Midbrain (tissue), 1 donor: ENCODE measurements at regions not wholly inside any gene's neighbourhood (a gene's known extent, or its start where the extent isn't known, plus 50 kb on each side); places are given as distances from the start of the nearest gene placed in this dataset.
"Not testable (repeated sequence)": the region's sequence is repeated elsewhere in the genome, so short reads cannot be mapped to it uniquely, and the experiment has no call there.

Experiments used
- DNase-seq: peaks from one replicate; lab custom pipeline; 2025; lab: John Stamatoyannopoulos, UW

DNA sequence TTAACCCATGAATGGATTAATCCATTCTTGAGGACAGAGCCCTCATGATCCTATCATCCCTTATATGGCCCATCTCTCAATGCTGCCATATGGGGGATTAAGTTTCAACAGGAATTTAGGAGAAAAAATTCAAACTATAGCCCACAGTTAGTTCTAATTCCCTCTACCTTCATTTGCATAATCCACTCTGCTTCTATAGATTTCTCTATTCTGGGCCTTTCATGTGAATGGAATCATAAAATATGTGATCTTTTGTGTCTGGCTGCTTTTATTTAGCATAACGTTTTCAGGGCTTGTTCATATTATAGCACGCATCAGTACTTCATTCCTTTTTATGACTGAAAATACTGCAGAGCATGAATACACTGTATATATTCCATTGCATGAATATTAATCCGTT lies 55.4 kb downstream of the CTSL start:
- DNase-seq, result no peak

DNA sequence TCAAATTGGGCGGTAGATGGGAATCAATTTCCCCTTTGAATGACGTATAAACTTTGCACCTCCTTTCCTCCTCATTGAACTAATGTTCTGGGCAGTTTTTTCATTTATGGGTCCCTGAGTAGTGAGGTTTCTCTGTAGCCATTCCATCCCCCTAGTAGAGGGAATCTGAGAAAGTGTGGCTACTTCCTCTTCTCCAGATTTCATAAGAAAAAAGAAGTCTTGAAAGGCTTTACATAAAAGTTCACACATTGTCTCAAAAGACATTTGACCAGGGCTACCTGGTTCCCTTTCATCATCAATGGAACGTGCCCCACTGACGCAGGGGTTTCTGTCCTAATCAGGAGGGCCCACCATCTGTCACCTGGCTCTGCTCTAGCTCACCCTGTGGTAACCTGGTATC lies 57.3 kb downstream of the CTSL start:
- DNase-seq, result no peak

DNA sequence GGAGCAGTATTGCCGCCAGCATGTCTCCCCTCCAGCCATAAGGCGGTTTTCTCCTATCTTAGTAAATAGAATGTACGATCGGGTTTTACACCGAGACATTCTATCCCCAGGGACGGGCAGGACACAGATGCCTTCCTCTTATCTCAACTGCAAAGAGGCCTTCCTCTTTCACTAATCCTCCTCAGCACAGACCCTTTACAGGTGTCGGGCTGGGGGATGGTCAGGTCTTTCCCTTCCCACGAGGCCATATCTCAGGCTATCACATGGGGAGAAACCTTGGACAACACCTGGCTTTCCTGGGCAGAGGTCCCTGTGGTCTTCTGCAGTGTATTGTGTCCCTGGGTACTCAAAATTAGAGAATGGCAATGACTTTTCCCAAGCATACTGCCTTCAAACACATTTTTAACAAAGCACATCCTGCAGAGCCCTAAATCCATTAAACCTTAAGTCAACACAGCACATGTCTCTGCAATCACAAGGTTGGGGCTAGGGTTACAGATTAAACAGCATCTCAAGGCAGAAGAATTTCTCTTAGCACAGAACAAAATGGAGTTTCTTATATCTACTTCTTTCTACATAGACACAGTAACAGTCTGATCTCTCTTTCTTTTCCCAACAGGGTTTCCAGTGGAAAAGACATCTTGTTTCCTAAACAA lies 59.5 kb downstream of the CTSL start:
- DNase-seq, result not testable (repeated sequence)

GRCh38 chr9:87786423-87786822 lies 60.5 kb downstream of the CTSL start:
- DNase-seq, result no peak

DNA sequence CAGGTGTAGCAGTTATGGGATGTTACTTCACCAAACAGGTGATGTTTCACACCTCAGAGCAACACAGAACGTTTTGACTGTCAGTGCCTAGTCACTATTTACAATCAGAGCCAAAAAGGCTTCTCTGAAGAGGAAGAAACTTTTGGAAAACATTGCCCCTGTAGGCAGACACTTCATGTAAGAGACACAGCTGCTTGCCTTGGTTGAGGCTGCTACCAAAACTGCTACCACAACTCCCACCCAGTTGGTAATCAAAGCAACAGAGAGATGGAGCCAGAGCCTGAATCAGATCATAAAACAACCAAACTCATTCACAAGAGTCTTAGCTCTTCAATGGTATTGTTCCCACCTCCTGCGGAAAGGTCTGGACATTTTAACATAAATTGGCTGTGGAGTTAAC lies 61.0 kb downstream of the CTSL start:
- DNase-seq, result no peak

GRCh38 chr9:87787735-87788134 lies 61.8 kb downstream of the CTSL start:
- no peak for DNase-seq

DNA sequence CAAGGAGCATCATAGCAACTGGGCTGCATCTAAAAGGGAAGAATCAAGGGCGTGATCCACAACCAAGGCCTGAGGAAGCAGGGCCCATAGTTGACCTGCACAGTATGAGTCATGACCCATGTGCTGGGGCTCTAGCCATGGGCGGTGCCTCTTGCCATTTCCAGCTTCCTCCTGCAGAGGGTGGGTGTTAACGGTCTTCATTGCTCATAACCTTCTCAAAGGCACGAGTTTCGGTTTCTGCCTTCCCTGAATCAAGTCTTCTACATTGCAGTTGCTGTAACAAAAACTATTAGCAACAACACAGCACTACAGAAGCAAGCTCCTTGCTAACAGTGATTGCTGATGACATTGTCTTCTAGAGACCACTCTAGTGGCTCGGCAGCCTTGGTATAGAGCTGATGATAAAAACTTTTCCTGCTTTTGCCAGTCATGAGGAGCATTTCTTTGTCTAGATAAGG lies 66.9 kb downstream of the CTSL start:
- DNase-seq, result peak; percentile 10

- no peak for DNase-seq
Observed at GRCh38 chr9:87793292-87793691, 67.4 kb downstream of the CTSL start.

DNA sequence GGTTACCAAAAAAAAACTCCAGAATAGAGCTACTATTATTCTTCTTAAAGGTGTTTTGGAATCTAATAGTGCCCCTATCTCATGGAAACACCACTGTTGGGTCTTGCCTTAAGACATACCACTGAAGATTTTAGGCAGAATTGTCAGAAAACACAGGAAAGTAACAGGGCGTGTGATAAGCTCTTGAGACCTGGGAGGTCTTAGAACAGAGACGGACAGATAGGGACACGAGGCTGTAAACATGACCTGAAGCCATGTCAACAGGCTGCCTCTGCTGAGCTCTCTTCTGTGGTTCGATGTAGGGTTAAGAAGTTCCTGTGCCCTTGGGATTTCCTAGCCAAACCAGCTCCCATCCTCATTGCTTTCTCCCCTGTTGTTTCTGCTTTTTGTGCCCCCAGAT lies 69.3 kb downstream of the CTSL start:
- DNase-seq, result no peak

DNA sequence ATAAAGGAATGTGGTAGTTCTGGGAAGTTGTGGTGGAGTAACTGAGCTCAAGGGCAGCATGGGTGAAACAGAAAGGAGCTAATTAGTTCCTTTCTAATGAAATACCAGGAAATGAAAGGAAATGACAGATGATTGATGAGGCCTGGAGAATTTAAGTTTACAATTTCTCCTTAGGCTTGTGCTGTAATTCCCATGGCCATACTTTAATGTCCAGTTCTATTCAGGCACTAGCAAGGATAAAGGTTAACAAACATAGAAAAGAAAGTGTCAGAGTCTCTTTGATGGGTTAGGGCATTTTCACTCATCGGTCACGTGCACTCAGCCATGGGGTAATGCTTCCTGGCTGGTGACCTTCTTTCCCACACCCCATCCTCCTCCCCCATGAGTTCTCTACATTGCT lies 70.3 kb downstream of the CTSL start:
- DNase-seq, result no peak

GRCh38 chr9:87798261-87798833 lies 72.4 kb downstream of the CTSL start:
- DNase-seq, result no peak

GRCh38 chr9:87799503-87799902 lies 73.6 kb downstream of the CTSL start:
- DNase-seq, result no peak

- no peak for DNase-seq
Observed at GRCh38 chr9:87800456-87800855, 74.5 kb downstream of the CTSL start.

- DNase-seq, result no peak
Observed at GRCh38 chr9:87801013-87801412, 75.1 kb downstream of the CTSL start.

DNA sequence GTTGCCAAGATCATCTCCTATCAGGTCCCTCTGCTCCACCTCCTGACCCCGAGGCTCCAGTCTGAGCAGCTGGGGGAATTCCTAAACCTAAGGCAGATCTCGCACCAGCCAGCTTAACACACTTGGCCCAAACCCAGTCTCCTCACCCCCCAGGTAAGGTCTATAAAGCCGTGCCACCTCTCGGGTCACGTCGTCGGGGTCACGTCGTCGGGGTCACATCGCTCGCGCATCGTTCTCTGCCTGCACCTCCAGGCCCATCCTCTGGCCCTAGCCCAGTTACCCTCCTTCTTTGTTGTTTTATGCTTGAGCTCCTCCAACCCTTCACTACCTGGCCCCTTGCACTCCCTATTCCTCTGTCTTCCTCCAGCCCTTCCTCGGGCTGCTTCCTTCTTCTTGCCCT lies 77.2 kb downstream of the CTSL start:
- no peak for DNase-seq

GRCh38 chr9:87803623-87804345 lies 77.9 kb downstream of the CTSL start:
- no peak for DNase-seq

DNA sequence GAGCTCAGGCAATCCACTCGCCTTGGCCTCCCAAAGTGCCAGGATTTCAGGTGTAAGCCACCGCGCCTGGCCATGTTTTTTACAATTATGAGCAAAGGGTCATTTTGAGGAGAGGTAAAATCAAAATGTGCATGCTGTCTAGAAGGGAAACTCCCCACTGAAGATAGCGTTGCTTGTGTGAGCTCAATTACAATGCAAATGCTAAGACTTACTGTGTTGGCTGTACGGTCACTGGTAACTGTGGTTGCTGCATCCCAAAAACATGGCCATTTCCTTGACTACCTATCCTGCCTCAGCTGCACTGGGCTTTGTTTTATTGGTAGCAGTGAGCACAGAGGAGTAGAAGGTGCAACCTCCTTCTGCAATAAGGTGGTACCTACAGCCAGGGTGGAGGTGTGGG lies 77.4 kb upstream of the SPATA31E1 start:
- no peak for DNase-seq

GRCh38 chr9:87810008-87810407 lies 72.7 kb upstream of the SPATA31E1 start:
- DNase-seq, result no peak

GRCh38 chr9:87810679-87811178 lies 71.9 kb upstream of the SPATA31E1 start:
- no peak for DNase-seq

GRCh38 chr9:87812375-87813118 lies 70.1 kb upstream of the SPATA31E1 start:
- peak; percentile 18 for DNase-seq

DNA sequence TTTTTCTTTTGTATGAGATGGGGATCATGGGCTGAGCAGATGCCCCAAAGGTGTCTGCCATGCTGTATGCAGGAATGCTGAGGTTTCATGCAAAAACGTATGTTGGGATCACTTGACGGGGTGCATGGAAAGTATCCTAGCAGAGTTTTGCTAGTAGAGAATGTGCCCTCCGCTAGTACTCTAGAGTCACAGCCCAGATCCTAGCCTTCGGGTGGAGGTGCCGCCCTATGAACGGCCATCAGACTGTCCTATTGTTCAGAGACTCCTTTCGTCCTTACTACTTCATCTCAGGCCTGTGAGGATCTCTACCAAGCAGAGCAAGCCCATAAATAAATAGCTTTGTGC lies 69.6 kb upstream of the SPATA31E1 start:
- no peak for DNase-seq

DNA sequence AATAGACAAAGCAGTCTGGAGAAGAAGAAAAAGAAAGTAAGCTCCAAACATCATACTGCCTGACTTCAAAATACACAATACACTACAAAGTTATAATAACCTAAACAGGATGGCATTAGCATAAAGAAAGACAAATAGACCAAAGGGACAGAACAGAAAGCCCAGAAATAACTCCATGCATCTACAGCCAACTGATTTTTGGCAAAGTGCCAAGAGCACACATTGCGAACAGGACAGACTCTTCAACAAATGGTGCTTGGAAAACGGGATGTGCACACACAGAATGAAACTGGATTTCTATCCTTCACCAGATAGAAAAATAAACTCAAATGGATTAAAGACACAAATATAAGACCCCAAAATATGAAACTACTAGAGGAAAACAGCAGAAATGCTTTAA lies 66.6 kb upstream of the SPATA31E1 start:
- DNase-seq, result peak; percentile 7

DNA sequence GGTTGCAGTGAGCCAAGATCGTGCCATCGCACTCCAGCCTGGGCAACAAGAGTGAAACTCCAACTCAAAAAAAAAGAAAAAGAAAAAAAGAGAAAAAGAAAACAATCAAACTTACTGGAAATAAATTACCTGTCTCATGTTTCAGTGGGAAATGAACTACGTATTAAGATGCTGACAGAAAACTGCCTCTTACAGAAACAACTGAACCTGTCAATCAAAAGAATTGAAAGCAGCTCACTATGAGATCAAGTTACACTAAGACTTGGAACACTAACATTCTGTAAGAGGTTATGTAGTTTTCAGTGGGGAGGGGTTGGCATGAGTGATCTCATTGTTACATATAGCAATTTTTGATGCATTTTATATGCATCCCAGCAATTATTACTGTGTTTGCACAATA lies 64.4 kb upstream of the SPATA31E1 start:
- DNase-seq, result no peak
